OCI-LY3 (cell line): ENCODE measurements at regions not wholly inside any gene's neighbourhood (a gene's known extent, or its start where the extent isn't known, plus 50 kb on each side); places are given as distances from the start of the nearest gene placed in this dataset.

Experiments used
- H2AFZ ChIP-seq: fragments of 200-600, 300-600 bp; shearing (Covaris generic); 2 replicates; pipeline ENCODE4 v1.6.0; 2014; ENCODE audit warnings: antibody characterized with exemption, low read depth, low read length
- H3K27ac ChIP-seq: fragments of 200-600, 300-600 bp; sonication (generic); 2 replicates; pipeline ENCODE4 v1.5.1; 2014; ENCODE audit warnings: mild to moderate bottlenecking, low read length, moderate library complexity, mixed read lengths
- H3K27me3 ChIP-seq: fragments of 200-600, 300-600 bp; sonication (generic); 2 replicates; pipeline ENCODE4 v1.6.1; 2014; ENCODE audit warnings: low read depth, low read length, mixed read lengths
- H3K36me3 ChIP-seq: fragments of 200-600, 300-600 bp; sonication (generic); replicated peaks from 2 replicates; pipeline ENCODE3; 2014; ENCODE audit warnings: low read depth, low read length, mixed read lengths
- H3K4me1 ChIP-seq: fragments of 300-600, 200-600 bp; sonication (generic); 2 replicates; pipeline ENCODE4 v1.6.1; 2014; ENCODE audit warnings: low read length, mixed read lengths
- H3K4me2 ChIP-seq: fragments of 200-600, 300-600 bp; sonication (generic); 2 replicates; pipeline ENCODE4 v1.6.1; 2014; ENCODE audit warnings: low read length, mixed read lengths
- H3K4me3 ChIP-seq: fragments of 300-600, 200-600 bp; sonication (generic); 2 replicates; pipeline ENCODE4 v1.5.1; 2014; ENCODE audit warnings: antibody characterized with exemption, mild to moderate bottlenecking, low read length, moderate library complexity
- H3K79me2 ChIP-seq: fragments of 300-600, 200-600 bp; shearing (Covaris generic); 2 replicates; pipeline ENCODE4 v1.6.1; 2014; ENCODE audit warnings: mild to moderate bottlenecking, low read length, mixed read lengths
- H3K9ac ChIP-seq: fragments of 300-600, 200-600 bp; shearing (Covaris generic); 2 replicates; pipeline ENCODE4 v1.6.0; 2014; ENCODE audit warnings: mild to moderate bottlenecking, low read length, moderate library complexity
- H3K9me3 ChIP-seq: fragments of 200-600, 300-600 bp; shearing (Covaris generic); 2 replicates; pipeline ENCODE4 v1.6.1; 2014; ENCODE audit warnings: low read length, mixed read lengths; ENCODE audit not compliant: insufficient read depth
- H4K20me1 ChIP-seq: fragments of 200-600, 300-600 bp; sonication (generic); 2 replicates; pipeline ENCODE4 v1.6.1; 2016; ENCODE audit warnings: low read length, mixed read lengths; ENCODE audit not compliant: insufficient read depth
- EZH2phosphoT487 ChIP-seq: fragments of 200-600 bp; shearing (Covaris generic); IDR thresholded peaks from 2 replicates; pipeline ENCODE4 v1.6.1; 2018; ENCODE audit warnings: antibody characterized with exemption, mixed run types, low read depth
- TF ChIP-seq, protein P1 (sequence below): fragments of 200-600, 300-600 bp; sonication (generic); IDR thresholded peaks from 2 replicates; pipeline ENCODE4 v1.5.1; 2014; ENCODE audit warnings: antibody characterized with exemption, low read length, low read depth

DNA sequence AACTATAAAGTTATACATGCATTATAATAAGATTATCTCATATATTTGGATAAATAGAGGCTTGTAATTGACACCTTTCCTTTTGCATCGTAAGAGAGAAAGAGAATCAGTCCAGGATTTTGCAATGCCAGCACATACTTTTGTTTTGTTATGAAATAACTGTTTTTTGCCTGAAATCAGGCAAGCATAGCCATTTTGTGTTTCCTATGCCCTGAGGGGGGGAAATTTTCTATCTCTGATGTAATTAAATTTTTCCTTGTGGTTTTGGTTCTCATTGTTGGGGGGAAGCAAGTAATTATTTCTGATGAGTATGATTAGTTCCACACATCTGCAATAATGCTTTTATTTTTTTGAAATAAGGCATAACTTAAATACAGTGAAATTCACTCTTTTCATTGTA, 229.4 kb downstream of the NDFIP2 start:
- H3K27ac ChIP-seq: no peak overlapping the region

DNA sequence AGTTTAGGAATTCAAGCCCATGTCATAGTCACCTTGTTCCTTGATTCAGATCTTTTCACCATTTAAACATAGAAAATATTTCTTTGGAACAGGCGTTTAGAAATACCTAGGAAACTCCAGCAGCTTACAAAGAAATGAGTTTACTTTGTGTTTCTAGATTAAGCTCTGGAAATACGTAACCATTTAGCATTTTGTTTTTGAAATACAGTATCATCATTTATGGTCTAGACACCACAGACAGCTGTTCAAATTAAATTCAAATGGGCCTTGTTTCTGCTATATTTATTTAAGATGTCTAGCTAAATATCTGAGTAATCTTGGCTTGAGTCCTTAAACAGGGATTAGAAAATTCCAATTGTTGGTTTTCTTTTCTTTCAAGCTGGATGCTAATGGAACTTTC, 228.5 kb downstream of the NDFIP2 start:
- no peak overlapping the region for H3K27ac ChIP-seq
- no peaks in the 10 kb centered on the region for H3K9me3 ChIP-seq
- TF ChIP-seq, protein P1, sequence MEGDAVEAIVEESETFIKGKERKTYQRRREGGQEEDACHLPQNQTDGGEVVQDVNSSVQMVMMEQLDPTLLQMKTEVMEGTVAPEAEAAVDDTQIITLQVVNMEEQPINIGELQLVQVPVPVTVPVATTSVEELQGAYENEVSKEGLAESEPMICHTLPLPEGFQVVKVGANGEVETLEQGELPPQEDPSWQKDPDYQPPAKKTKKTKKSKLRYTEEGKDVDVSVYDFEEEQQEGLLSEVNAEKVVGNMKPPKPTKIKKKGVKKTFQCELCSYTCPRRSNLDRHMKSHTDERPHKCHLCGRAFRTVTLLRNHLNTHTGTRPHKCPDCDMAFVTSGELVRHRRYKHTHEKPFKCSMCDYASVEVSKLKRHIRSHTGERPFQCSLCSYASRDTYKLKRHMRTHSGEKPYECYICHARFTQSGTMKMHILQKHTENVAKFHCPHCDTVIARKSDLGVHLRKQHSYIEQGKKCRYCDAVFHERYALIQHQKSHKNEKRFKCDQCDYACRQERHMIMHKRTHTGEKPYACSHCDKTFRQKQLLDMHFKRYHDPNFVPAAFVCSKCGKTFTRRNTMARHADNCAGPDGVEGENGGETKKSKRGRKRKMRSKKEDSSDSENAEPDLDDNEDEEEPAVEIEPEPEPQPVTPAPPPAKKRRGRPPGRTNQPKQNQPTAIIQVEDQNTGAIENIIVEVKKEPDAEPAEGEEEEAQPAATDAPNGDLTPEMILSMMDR: no peak
- no peak for TF ChIP-seq EZH2phosphoT487
- H2AFZ ChIP-seq: no peak overlapping the region
- no peaks in the 10 kb centered on the region for H4K20me1 ChIP-seq
- no peaks in the 10 kb centered on the region for H3K79me2 ChIP-seq
- H3K4me3 ChIP-seq: no peak overlapping the region
- H3K36me3 ChIP-seq: no peaks in the 10 kb centered on the region
- no peaks in the 10 kb centered on the region for H3K27me3 ChIP-seq
- no peaks in the 10 kb centered on the region for H3K4me1 ChIP-seq
- H3K9ac ChIP-seq: no peak overlapping the region
- H3K4me2 ChIP-seq: no peak overlapping the region

More for the DNA sequence above, 229.4 kb downstream of the NDFIP2 start:
- H3K4me1 ChIP-seq: no peaks in the 10 kb centered on the region
- H2AFZ ChIP-seq: no peak overlapping the region
- no peaks in the 10 kb centered on the region for H3K9me3 ChIP-seq
- no peaks in the 10 kb centered on the region for H4K20me1 ChIP-seq
- TF ChIP-seq, protein P1: no peak
- no peak for TF ChIP-seq EZH2phosphoT487
- no peak overlapping the region for H3K9ac ChIP-seq
- no peak overlapping the region for H3K4me2 ChIP-seq
- H3K79me2 ChIP-seq: no peaks in the 10 kb centered on the region
- H3K27me3 ChIP-seq: no peaks in the 10 kb centered on the region
- no peaks in the 10 kb centered on the region for H3K36me3 ChIP-seq
- no peak overlapping the region for H3K4me3 ChIP-seq

DNA sequence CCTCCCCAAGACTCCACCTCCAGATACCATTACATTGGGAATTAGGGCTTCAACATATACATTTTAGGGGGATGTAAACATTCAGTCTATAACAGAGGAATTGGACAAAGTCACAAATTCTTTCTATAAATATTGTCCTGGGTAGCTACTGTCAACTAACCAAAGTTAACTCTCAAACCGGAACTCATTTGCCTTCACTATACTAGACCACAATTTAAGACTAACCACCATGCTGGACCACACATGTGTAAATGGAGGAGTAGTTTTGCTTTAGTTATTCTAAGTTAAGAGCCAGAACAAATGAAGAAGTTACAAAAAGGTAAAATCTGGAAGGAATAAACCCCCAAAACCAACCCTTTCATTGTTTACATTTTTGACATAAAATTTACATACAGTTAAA, 222.8 kb downstream of the NDFIP2 start:
- Histone ChIP-seq H4K20me1 (no peaks in the 10 kb centered on the region), H3K27me3 (no peaks in the 10 kb centered on the region), H3K4me2 (no peak overlapping the region), H3K79me2 (no peaks in the 10 kb centered on the region), H3K27ac (no peak overlapping the region), H3K9me3 (no peaks in the 10 kb centered on the region), H3K36me3 (no peaks in the 10 kb centered on the region), H3K4me3 (no peak overlapping the region), H2AFZ (no peak overlapping the region), H3K9ac (no peak overlapping the region), H3K4me1 (no peaks in the 10 kb centered on the region)
- TF ChIP-seq, protein P1: no peak
- TF ChIP-seq EZH2phosphoT487: no peak

DNA sequence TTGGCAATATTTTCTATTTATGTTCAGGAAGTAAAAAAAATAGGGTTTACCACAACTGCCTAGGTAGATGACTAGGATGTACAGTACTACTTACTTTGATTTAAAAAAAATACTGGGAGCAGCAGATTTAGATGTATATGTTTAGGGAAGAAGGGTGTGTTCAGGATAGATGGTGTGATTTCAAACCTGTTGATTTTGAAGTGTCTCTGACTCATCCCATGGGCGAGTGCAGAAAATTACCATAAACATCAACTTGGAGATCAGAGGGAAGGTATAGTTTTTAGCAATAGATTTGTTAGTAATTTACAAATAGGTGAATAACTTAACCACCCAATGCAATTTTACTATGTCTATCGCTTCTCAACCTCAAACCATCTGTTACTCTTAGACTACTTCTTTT, 214.8 kb downstream of the NDFIP2 start:
- no peaks in the 10 kb centered on the region for H3K4me1 ChIP-seq
- H3K9me3 ChIP-seq: peaks cover 3% of the 10 kb centered on the region; the same call in 1 of the 2 replicates
- no peak overlapping the region for H3K4me3 ChIP-seq
- H3K4me2 ChIP-seq: no peak overlapping the region
- no peaks in the 10 kb centered on the region for H3K36me3 ChIP-seq
- no peaks in the 10 kb centered on the region for H3K27me3 ChIP-seq
- no peak overlapping the region for H2AFZ ChIP-seq
- H4K20me1 ChIP-seq: no peaks in the 10 kb centered on the region
- TF ChIP-seq, protein P1: no peak
- no peak for TF ChIP-seq EZH2phosphoT487
- H3K79me2 ChIP-seq: no peaks in the 10 kb centered on the region
- no peak overlapping the region for H3K9ac ChIP-seq
- H3K27ac ChIP-seq: no peak overlapping the region
